UCSD-AML1 (cell line): ENCODE measurements at regions not wholly inside any gene's neighbourhood (a gene's known extent, or its start where the extent isn't known, plus 50 kb on each side); places are given as distances from the start of the nearest gene placed in this dataset.

ENCODE experiments used
- DNase-seq: peaks from one replicate; lab custom pipeline; 2025; ENCODE audit not compliant: unreplicated experiment; lab: John Stamatoyannopoulos, UW

DNA sequence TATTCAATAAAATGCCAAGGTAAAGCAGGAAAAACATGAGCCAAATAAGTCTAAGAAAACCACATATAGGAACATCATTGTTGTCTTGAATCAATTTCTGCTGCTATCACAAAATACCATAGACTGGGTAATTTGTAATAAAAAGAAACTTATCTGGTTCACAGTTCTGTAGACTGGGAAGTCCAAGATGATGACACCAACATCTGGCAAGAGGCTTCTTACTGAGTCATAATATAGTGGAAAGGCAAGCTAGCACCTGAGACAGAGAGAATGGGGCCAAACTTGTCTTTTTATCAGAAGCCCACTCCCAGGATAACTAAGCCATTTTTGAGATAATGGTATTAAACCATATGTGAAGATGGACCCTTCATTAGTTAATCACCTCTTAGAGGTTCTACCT, 975.9 kb downstream of the FLRT2 start:
- no peak for DNase-seq

GRCh38 chr14:86501611-86502010, 971.7 kb downstream of the FLRT2 start:
- peak; percentile 6 for DNase-seq

DNA sequence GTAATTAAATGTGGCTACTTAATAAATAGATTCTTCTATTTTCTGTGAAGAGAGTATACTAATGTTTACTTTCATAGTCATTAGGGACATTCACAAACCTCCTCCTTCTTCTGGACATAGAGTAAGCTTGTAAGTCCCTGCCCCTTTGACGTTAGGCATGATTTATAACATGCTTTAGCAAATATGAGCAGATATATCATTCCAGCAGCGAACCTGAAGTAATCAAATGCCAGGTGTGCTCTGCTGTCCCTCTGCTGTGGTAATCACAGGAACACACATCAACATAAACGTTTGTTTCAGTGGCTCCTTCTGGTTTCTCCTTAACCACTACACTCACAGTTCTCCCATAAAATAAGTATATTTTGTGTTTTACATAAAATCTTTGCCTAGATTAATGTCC, 961.8 kb downstream of the FLRT2 start:
- no peak for DNase-seq

GRCh38 chr14:86481104-86481503, 951.2 kb downstream of the FLRT2 start:
- DNase-seq: no peak

DNA sequence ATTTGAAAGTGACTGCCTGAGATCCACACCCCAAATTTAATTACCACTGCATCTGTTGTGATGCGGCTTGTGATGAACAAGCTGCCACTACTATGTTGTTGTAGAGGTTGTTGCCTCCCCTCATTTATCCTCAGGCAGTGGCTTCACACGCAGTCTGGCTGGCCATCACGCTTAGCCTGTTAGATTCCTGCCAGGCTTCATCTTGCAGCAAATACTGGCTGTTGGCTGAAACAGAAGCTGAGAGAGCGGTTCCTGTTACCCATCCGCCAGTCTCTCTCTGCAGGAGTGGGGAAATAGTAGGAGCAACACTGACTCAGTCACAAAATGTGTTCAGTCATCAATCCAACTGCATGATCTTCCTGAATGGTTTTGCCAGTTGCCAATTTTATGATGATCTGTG, 934.4 kb downstream of the FLRT2 start:
- DNase-seq: no peak

DNA sequence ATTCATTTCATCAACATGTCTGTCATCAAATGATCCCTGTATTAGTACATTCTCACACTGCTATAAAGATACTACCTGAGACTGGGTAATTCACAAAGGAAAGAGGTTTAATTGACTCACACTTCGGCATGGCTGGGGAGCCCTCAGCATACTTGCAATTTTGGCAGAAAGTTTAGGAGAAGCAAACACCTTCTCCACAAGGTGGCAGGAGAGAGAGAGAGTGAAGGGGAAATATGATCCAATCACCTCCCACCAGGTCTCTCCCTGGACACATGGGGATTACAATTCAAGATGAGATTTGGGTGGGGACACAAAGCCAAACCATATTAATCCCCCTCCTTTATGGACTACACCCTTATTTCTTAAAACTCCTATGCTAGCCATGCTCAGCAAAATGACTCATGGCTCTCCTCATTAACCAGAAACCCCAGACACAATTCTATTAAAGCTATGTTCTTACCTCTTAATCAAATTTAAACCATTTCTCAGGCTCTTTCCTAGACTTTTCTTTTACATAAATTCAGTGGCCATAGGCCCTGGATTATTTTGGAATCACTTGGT, 932.3 kb downstream of the FLRT2 start:
- DNase-seq: peak; percentile 6

DNA sequence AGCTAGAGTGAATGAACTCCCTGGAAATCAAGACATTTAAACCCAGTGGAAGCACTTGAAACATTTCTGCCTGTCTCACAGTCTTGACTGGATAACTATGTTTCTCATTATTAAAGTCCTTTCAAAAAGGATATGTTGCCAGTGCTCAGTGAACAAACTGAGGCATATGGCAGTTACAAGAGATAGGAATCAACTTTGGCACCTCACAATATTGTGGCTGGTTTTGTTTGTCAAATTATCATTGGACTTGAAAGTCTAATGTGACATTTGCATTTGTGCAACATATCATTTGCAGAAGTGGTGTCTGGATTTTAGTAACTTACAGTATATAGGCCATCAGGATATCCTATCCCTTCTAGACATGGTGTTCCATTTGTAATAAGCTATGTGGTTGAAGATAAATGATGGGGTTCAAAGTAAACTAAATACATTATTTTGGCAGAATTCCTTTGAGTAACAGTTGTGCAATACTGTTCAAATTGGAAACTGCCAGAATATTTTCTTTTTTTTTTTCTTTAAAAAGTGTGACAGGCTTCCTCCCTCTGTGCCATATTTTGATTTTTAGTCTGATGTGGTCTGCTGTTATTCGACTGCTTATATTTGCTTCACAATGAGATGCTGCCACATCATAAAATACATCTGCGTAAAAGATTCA, 927.7 kb downstream of the FLRT2 start:
- DNase-seq: no peak

DNA sequence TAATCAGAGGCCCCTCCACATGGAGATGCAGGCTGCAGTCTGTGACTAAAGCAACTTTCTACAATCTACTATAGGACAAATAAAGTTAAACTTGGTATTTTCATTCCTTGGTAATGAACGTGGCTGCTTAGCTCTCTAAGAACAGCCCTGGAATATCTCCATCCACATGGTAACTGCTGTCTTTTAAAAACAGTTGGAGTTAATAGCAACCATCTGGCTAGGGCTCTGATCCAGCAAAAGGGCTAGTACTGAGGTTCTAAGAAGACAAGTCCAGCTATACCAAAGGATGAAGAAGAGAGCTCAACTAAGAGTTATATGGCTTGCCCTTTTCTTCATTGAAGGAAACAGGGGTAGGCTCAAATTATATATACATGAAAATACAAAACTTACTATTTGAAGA, 920.1 kb downstream of the FLRT2 start:
- DNase-seq: no peak

GRCh38 chr14:86442135-86442534, 912.2 kb downstream of the FLRT2 start:
- peak; percentile 67 for DNase-seq

GRCh38 chr14:86430853-86431252, 900.9 kb downstream of the FLRT2 start:
- no peak for DNase-seq

DNA sequence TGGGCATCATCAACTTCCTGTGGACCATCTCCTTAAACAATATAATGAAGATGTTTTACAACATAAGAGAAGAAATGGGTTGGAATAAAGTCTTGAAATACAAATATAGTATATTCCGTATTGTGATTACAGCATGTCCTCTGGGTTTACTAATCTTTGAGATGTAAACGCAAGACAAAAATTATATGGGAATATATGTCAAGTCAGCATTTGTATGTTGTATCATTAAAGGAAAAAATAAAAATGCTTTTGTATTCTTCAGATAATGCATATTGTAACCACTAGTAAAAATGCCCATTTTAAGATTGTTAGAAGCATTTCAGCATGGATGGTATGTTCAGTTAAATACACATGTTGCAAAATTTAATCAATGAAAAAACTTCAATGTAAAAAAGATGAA, 893.3 kb downstream of the FLRT2 start:
- no peak for DNase-seq

GRCh38 chr14:86420131-86420530, 890.2 kb downstream of the FLRT2 start:
- DNase-seq: no peak

GRCh38 chr14:86414146-86414545, 884.2 kb downstream of the FLRT2 start:
- no peak for DNase-seq

DNA sequence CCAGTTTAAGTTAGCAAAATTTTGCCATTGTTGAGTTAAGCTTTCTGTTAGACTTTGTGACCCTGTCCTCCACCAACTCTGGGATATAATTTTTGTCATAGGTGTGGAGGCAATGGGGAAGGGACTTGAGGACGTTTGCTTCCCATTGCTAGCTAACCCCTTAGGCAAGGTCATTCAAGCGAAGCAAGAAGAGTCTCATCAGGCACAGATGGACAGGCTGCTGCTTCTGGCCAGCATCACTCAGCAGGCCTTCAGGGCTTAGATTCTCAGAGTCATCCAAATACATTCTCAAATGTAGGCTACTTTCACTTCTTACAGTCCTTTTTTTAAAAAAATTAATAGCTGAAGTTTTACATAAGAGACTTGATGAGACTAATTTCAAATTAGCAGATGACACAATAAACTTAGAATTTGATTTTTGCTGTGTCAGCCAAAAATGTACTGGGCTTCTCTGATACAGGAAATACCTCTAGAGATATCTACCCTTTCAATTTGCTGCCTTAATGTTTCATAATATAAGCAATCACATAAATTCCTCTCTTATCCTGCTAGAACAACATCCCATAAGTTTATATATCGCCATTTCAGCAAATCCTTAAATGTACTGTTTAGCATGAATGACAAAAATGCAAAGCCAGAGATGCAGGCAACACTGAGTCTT, 875.2 kb downstream of the FLRT2 start:
- DNase-seq: no peak

- DNase-seq: no peak
These were observed 874.5 kb downstream of the FLRT2 start for GRCh38 chr14:86404425-86404824.

- DNase-seq: no peak
These were observed 872.6 kb downstream of the FLRT2 start for GRCh38 chr14:86402545-86402944.

DNA sequence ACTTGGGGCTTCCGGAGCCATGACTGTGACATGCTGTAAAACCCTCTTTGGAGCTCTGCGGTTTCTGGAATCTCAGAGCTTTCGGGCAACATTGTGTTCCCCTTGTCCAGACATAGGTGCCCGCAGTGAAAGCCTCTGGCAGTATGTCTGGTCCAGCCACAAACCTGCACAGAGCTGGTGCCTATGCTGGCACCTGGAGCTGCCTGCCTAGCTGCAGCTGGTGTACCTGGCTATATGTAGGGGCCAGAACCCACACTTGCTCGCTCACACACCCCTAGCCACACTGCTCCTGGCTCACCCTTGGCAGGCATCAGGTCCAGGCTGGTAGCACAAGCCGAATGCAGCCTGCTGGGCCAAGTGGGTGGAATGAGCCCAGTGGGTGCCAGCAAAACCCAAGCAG, 861.1 kb downstream of the FLRT2 start:
- no peak for DNase-seq

DNA sequence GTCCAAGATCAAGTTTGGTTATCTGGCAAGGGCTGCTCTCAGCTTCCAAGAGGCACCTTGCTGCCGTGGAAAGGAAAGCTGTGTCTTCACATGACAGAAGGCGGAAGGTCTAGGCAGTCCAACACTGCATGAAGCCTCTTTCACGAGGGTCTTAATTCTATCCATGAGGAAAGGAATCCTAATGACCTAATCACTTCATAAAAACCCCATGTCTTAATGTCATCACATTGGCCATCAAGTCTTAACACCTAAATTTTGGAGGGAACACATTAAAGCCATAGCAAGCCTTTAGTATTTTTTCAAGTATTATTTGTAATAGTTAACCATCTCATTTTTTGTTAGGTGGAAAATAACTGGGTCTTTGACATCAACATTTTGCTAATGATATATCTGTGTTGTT, 858.3 kb downstream of the FLRT2 start:
- DNase-seq: no peak

GRCh38 chr14:86373886-86374285, 843.9 kb downstream of the FLRT2 start:
- no peak for DNase-seq

DNA sequence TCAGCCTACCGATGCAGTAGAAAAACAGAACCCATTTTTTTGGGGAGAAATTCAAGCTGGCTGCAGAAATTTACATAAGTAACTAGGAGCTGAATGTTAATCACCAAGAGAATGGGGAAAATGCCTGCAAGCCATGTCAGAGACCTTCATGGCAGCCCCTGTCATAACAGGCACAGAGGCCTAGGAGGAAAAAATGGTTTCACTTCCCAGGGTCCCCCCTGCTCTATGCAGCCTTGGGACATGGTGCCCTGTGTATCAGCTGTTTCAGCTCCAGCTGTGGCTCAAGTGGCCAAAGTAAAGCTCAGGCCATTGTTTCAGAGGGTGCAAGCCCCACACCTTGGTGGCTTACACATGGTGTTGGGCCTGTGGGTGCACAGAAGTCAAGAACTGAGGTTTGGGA, 842.5 kb downstream of the FLRT2 start:
- DNase-seq: no peak

DNA sequence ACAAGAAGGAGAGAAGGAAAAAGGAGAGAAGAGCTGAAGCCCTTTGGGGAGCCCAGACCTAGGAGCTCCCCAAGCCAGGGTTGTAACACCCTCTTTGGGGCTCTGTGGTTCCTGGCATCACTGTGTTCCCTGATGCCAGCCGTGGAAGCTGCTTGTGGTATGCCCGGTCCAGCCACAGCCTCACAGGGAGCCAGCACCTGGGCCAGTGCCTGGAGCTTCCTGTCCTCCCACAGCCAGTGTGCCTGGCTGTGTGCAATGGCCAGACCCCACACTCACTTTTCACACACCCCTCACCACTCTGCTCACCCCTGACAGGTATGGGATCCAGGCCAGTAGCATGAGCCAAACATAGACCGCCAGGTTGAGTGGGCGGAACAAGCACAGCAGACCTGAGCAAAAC, 834.7 kb downstream of the FLRT2 start:
- no peak for DNase-seq

- no peak for DNase-seq
These were observed 833.6 kb downstream of the FLRT2 start for GRCh38 chr14:86363576-86363975.

- DNase-seq: no peak
These were observed 833.1 kb downstream of the FLRT2 start for GRCh38 chr14:86363047-86363446.
